Mammary epithelial cell (primary cell): ENCODE measurements at regions not wholly inside any gene's neighbourhood (a gene's known extent, or its start where the extent isn't known, plus 50 kb on each side); places are given as distances from the start of the nearest gene placed in this dataset.

Source experiments
- EZH2 ChIP-seq: IDR thresholded peaks from 2 replicates; pipeline ENCODE4 v1.6.1; 2012; ENCODE audit warnings: low read length, inconsistent platforms, borderline replicate concordance
- TF ChIP-seq, protein P1 (sequence below), 2 donors: IDR thresholded peaks in 1 of 2; conservative IDR thresholded peaks in 1 of 2; 2 replicates each; pipeline ENCODE4 v1.5.1; 2011 to 2012; ENCODE audit warnings: inconsistent platforms in 2 of 2, low read length in 2 of 2, mild to moderate bottlenecking in 2 of 2, control low read depth in 1 of 2, low read depth in 1 of 2; ENCODE audit not compliant: insufficient read depth in 1 of 2; ENCODE audit errors: extremely low read depth in 1 of 2

DNA sequence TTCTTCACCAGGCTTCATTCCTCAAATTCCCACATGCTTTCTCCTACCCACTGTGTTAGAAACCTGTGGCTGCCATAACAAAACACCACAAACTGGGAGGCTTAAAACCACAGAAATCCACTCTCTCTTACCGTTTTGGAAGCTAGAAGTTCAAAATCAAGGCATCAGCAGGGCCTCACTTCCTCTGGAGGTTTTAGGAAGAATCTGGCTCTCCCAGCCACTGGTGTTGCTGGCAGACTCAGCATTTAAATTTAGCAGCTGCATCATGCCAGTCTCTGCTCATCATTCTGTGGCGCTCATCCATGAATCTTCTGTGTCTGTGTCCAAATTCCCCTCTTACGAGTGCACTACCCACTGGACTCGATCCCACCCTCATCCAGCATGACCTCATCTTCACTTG lies 248.5 kb downstream of the ZNF516 start:
- TF ChIP-seq EZH2: no peak
- TF ChIP-seq, protein P1, sequence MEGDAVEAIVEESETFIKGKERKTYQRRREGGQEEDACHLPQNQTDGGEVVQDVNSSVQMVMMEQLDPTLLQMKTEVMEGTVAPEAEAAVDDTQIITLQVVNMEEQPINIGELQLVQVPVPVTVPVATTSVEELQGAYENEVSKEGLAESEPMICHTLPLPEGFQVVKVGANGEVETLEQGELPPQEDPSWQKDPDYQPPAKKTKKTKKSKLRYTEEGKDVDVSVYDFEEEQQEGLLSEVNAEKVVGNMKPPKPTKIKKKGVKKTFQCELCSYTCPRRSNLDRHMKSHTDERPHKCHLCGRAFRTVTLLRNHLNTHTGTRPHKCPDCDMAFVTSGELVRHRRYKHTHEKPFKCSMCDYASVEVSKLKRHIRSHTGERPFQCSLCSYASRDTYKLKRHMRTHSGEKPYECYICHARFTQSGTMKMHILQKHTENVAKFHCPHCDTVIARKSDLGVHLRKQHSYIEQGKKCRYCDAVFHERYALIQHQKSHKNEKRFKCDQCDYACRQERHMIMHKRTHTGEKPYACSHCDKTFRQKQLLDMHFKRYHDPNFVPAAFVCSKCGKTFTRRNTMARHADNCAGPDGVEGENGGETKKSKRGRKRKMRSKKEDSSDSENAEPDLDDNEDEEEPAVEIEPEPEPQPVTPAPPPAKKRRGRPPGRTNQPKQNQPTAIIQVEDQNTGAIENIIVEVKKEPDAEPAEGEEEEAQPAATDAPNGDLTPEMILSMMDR (conservative IDR thresholded peaks at IDR 0.05 in 1 of 2, IDR thresholded peaks at IDR 0.05 in 1 of 2; ENCODE audit: extremely low read depth in 1 of 2, insufficient read depth in 1 of 2, low read depth in 1 of 2, low read length in 2 of 2): no peak
